ENCODE measurements at regions not wholly inside any gene's neighbourhood (a gene's known extent, or its start where the extent isn't known, plus 50 kb on each side); places are given as distances from the start of the nearest gene placed in this dataset.

DNA sequence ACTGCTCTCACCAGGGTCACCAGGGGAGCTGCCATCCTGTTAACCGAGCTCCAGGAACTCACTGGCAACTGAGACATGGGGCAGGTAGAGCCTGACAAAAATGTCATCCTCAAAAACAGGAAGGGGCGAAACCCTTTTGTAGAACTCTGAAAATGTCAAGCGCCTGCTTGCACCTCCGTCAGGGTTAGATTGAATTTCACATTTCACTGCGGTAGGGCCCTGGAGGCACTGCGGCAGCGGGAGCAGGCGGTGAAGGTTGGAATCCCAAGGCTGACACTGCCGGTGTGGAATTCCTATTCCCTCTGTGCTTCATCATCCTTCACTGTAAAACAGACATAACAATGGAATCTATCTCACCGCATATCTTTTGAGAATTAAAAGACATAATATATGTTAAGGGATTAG is 142.8 kb upstream of the TMCC3 start:
- Histone ChIP-seq H3K4me2 (ENCODE audit: low read depth, low read length) (no peak overlapping the region), H3F3A (ENCODE audit: insufficient read depth, low read length) (no peaks in the 10 kb centered on the region), H3K4me1 (ENCODE audit: low read length) (no peaks in the 10 kb centered on the region), H3K27me3 (replicated peaks; ENCODE audit: insufficient read depth, low read length) (no peaks in the 10 kb centered on the region), H3K79me2 (ENCODE audit: low read length) (no peaks in the 10 kb centered on the region; the same call in none of the 2 replicates), H3K9ac (ENCODE audit: low read length) (no peak overlapping the region), H3K9me3 (replicated peaks; ENCODE audit: insufficient read depth, low read length) (no peaks in the 10 kb centered on the region), H4K20me1 (ENCODE audit: insufficient read depth, low read length) (no peaks in the 10 kb centered on the region), H2AFZ (ENCODE audit: low read length) (no peak overlapping the region), H3K27ac (ENCODE audit: low read length) (no peak overlapping the region), H3K4me3 (ENCODE audit: low read length) (no peak overlapping the region), H3K9me2 (replicated peaks; ENCODE audit: insufficient read depth, low read length) (no peaks in the 10 kb centered on the region), H3K36me3 (replicated peaks; ENCODE audit: insufficient read depth, low read length) (no peaks in the 10 kb centered on the region)
- TF ChIP-seq EZH2phosphoT487 (IDR thresholded peaks at IDR 0.05; ENCODE audit: low read length) (no peak), EZH2 (optimal IDR thresholded peaks at IDR 0.05; ENCODE audit: low read depth, low read length) (no peak)
- TF ChIP-seq, protein P1, sequence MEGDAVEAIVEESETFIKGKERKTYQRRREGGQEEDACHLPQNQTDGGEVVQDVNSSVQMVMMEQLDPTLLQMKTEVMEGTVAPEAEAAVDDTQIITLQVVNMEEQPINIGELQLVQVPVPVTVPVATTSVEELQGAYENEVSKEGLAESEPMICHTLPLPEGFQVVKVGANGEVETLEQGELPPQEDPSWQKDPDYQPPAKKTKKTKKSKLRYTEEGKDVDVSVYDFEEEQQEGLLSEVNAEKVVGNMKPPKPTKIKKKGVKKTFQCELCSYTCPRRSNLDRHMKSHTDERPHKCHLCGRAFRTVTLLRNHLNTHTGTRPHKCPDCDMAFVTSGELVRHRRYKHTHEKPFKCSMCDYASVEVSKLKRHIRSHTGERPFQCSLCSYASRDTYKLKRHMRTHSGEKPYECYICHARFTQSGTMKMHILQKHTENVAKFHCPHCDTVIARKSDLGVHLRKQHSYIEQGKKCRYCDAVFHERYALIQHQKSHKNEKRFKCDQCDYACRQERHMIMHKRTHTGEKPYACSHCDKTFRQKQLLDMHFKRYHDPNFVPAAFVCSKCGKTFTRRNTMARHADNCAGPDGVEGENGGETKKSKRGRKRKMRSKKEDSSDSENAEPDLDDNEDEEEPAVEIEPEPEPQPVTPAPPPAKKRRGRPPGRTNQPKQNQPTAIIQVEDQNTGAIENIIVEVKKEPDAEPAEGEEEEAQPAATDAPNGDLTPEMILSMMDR (IDR thresholded peaks at IDR 0.05; ENCODE audit: low read length): no peak
- DNase-seq: no peak

DNA sequence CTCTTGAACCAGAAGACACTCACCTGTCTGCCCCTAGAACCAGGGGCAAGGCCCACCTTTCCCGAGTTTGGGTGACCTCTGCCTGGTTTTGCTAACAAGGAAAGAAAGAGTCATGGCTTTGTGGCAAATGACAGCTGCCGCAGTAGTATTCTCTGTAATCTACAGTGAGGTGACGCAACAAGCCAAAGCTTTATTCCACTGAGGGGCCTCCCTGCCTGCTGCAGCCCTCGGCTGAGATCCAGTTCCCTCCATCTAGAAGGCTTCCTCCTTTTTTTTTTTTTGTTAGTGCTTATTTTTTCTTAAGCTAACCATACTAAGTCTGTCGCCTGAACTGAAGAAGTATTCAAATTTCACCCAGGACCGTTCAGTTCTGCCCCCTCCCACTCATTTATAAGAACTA is 142.3 kb upstream of the TMCC3 start:
- TF ChIP-seq, protein P1 (IDR thresholded peaks at IDR 0.05; ENCODE audit: low read length): no peak
- TF ChIP-seq EZH2phosphoT487 (IDR thresholded peaks at IDR 0.05; ENCODE audit: low read length): no peak
- TF ChIP-seq EZH2 (optimal IDR thresholded peaks at IDR 0.05; ENCODE audit: low read depth, low read length): no peak
- no peak overlapping the region for H3K9ac ChIP-seq (ENCODE audit: low read length)
- no peaks in the 10 kb centered on the region for H3K36me3 ChIP-seq (replicated peaks; ENCODE audit: insufficient read depth, low read length)
- no peaks in the 10 kb centered on the region for H4K20me1 ChIP-seq (ENCODE audit: insufficient read depth, low read length)
- H3K4me3 ChIP-seq (ENCODE audit: low read length): no peak overlapping the region
- H3K4me1 ChIP-seq (ENCODE audit: low read length): no peaks in the 10 kb centered on the region
- H3K9me2 ChIP-seq (replicated peaks; ENCODE audit: insufficient read depth, low read length): no peaks in the 10 kb centered on the region
- no peak overlapping the region for H3K27ac ChIP-seq (ENCODE audit: low read length)
- no peak overlapping the region for H2AFZ ChIP-seq (ENCODE audit: low read length)
- no peaks in the 10 kb centered on the region for H3K27me3 ChIP-seq (replicated peaks; ENCODE audit: insufficient read depth, low read length)
- H3F3A ChIP-seq (ENCODE audit: insufficient read depth, low read length): no peaks in the 10 kb centered on the region
- no peak for DNase-seq
- no peaks in the 10 kb centered on the region; the same call in none of the 2 replicates for H3K79me2 ChIP-seq (ENCODE audit: low read length)
- H3K9me3 ChIP-seq (replicated peaks; ENCODE audit: insufficient read depth, low read length): no peaks in the 10 kb centered on the region
- H3K4me2 ChIP-seq (ENCODE audit: low read depth, low read length): no peak overlapping the region

DNA sequence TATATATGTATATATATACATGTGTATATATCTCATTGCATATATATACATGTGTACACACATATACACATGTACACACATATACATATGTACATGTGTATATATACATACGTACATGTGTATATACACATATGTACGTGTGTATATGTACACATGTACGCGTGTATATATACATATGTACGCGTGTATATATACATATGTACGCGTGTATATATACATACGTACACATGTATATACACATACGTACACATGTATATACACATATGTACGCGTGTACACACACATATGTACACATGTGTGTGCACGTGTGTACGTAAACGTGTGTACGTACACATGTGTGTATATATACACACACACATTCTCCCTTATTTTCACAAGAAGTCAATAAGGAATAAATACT is 141.6 kb upstream of the TMCC3 start:
- H3K9ac ChIP-seq (ENCODE audit: low read length): no peak overlapping the region
- no peak overlapping the region for H2AFZ ChIP-seq (ENCODE audit: low read length)
- H3K27ac ChIP-seq (ENCODE audit: low read length): no peak overlapping the region
- DNase-seq: no peak
- TF ChIP-seq EZH2 (optimal IDR thresholded peaks at IDR 0.05; ENCODE audit: low read depth, low read length) (no peak), EZH2phosphoT487 (IDR thresholded peaks at IDR 0.05; ENCODE audit: low read length) (no peak)
- TF ChIP-seq, protein P1 (IDR thresholded peaks at IDR 0.05; ENCODE audit: low read length): no peak
- no peaks in the 10 kb centered on the region for H3K9me3 ChIP-seq (replicated peaks; ENCODE audit: insufficient read depth, low read length)
- no peak overlapping the region for H3K4me3 ChIP-seq (ENCODE audit: low read length)
- no peaks in the 10 kb centered on the region for H3K27me3 ChIP-seq (replicated peaks; ENCODE audit: insufficient read depth, low read length)
- no peaks in the 10 kb centered on the region for H3K4me1 ChIP-seq (ENCODE audit: low read length)
- no peaks in the 10 kb centered on the region for H3K36me3 ChIP-seq (replicated peaks; ENCODE audit: insufficient read depth, low read length)
- H4K20me1 ChIP-seq (ENCODE audit: insufficient read depth, low read length): no peaks in the 10 kb centered on the region
- no peaks in the 10 kb centered on the region for H3K9me2 ChIP-seq (replicated peaks; ENCODE audit: insufficient read depth, low read length)
- H3F3A ChIP-seq (ENCODE audit: insufficient read depth, low read length): no peaks in the 10 kb centered on the region
- no peaks in the 10 kb centered on the region; the same call in none of the 2 replicates for H3K79me2 ChIP-seq (ENCODE audit: low read length)
- no peak overlapping the region for H3K4me2 ChIP-seq (ENCODE audit: low read depth, low read length)
